HCT116 (cell line): ENCODE measurements at regions not wholly inside any gene's neighbourhood (a gene's known extent, or its start where the extent isn't known, plus 50 kb on each side); places are given as distances from the start of the nearest gene placed in this dataset.

Source experiments
- ATAC-seq: fragments of 200-7000 bp; cut with Tn5 transposase; 2 replicates; pipeline ENCODE4 v1.9.1; 2020; ENCODE audit warnings: mild to moderate bottlenecking, moderate library complexity
- BruUV-seq: library from RNA; stranded (reverse); fragments of 400-500 nt; replicated peaks from 2 replicates; lab custom pipeline; 2021; lab: Mats Ljungman, UMichigan
- CTCF ChIA-PET: fragments of 300-600 bp; sonication (Branson Sonifier 250); formaldehyde crosslinking; loops from one replicate; lab custom pipeline; 2021; ENCODE audit warnings: antibody characterized with exemption; lab: Charles Lee
- POLR2A ChIA-PET: fragments of 300-600, 350-600 bp; sonication (Branson Sonifier 250); formaldehyde crosslinking; loops from one replicate; lab custom pipeline; 2021; ENCODE audit warnings: antibody characterized with exemption; lab: Charles Lee
- RAD21 ChIA-PET, 2 experiments: fragments of 300-600 bp; sonication (Branson Sonifier 250); formaldehyde crosslinking; loops; one replicate each; lab custom pipeline; 2023; ENCODE audit warnings: low total read pairs in 2 of 2; ENCODE audit not compliant: uncharacterized antibody in 2 of 2, unreplicated experiment in 2 of 2, low non-redundant PET in 1 of 2; lab: Charles Lee
- DNase-seq: peaks from one replicate; pipeline ENCODE4 v3.0.0-alpha.2; 2010; ENCODE audit warnings: low read depth, low spot score
- H2AFZ ChIP-seq: fragments of 200-600 bp; shearing (Covaris generic), sonication (generic); 2 replicates; pipeline ENCODE4 v1.6.1; 2017; ENCODE audit warnings: low read depth, mixed run types, mixed read lengths, antibody characterized with exemption, low read length; ENCODE audit not compliant: poor library complexity, severe bottlenecking
- H3K27ac ChIP-seq: 2 replicates; pipeline ENCODE4 v1.5.1; 2012; ENCODE audit warnings: low read depth, low read length
- H3K27me3 ChIP-seq: fragments of 200-600 bp; sonication (generic); 2 replicates; pipeline ENCODE4 v1.6.1; 2016; ENCODE audit warnings: mixed run types, low read length, mixed read lengths; ENCODE audit not compliant: insufficient read depth
- H3K36me3 ChIP-seq, 2 experiments: fragments of 200-500 bp in 1 of 2; fragments of 200-600 bp in 1 of 2; sonication (Bioruptor generic) in 1 of 2; sonication (generic) in 1 of 2; 2 replicates each; pipeline versions ENCODE4 v1.5.1 to v1.6.1; 2014 to 2016; ENCODE audit warnings: low read length in 2 of 2, inconsistent platforms in 1 of 2, mixed read lengths in 1 of 2, mixed run types in 1 of 2; ENCODE audit not compliant: insufficient read depth in 2 of 2, control insufficient read depth in 1 of 2
- H3K4me1 ChIP-seq, 2 experiments: fragments of 200-600 bp in 1 of 2; sonication (generic) in 1 of 2; 2 replicates each; pipeline versions ENCODE4 v1.5.1 to v1.6.1; 2012 to 2017; ENCODE audit warnings: low read length in 2 of 2, inconsistent platforms in 1 of 2, mild to moderate bottlenecking in 1 of 2, mixed read lengths in 1 of 2, mixed run types in 1 of 2, moderate library complexity in 1 of 2; ENCODE audit not compliant: insufficient read depth in 2 of 2, control insufficient read depth in 1 of 2
- H3K4me2 ChIP-seq: fragments of 200-600 bp; sonication (generic); 2 replicates; pipeline ENCODE4 v1.6.1; 2017; ENCODE audit warnings: mixed run types, low read length, mixed read lengths
- H3K4me3 ChIP-seq, 2 experiments: fragments of 200-600 bp in 1 of 2; sonication (generic) in 1 of 2; replicated peaks in 1 of 2; 2 replicates each; pipeline ENCODE4 v1.5.1; 2011 to 2016; ENCODE audit warnings: low read length in 2 of 2, control low read depth in 1 of 2, low read depth in 1 of 2, mild to moderate bottlenecking in 1 of 2, mixed read lengths in 1 of 2, mixed run types in 1 of 2
- H3K79me2 ChIP-seq: fragments of 200-600 bp; sonication (generic); 2 replicates; pipeline ENCODE4 v1.6.1; 2017; ENCODE audit warnings: mild to moderate bottlenecking, mixed run types, low read length, moderate library complexity, mixed read lengths; ENCODE audit not compliant: insufficient read depth
- H3K9ac ChIP-seq: fragments of 200-600 bp; sonication (generic); 2 replicates; pipeline ENCODE4 v1.6.1; 2016; ENCODE audit warnings: low read length, mixed read lengths
- H3K9me2 ChIP-seq: fragments of 200-600 bp; sonication (generic), shearing (Covaris generic); 2 replicates; pipeline ENCODE4 v1.6.1; 2017; ENCODE audit warnings: mixed run types, mild to moderate bottlenecking, moderate library complexity; ENCODE audit not compliant: insufficient read depth
- H3K9me3 ChIP-seq, 2 experiments: fragments of 200-500 bp in 1 of 2; fragments of 200-600 bp in 1 of 2; sonication (Bioruptor generic) in 1 of 2; sonication (generic) in 1 of 2; 2 replicates each; pipeline ENCODE4 v1.6.1; 2014 to 2017; ENCODE audit warnings: low read length in 2 of 2, mixed read lengths in 2 of 2, inconsistent platforms in 1 of 2, low read depth in 1 of 2, mild to moderate bottlenecking in 1 of 2, mixed run types in 1 of 2, moderate library complexity in 1 of 2; ENCODE audit not compliant: control insufficient read depth in 1 of 2, insufficient read depth in 1 of 2
- H4K20me1 ChIP-seq: fragments of 200-600 bp; sonication (generic), shearing (Covaris generic); 2 replicates; pipeline ENCODE4 v1.6.1; 2017; ENCODE audit warnings: mixed run types, mild to moderate bottlenecking, moderate library complexity; ENCODE audit not compliant: insufficient read depth
- CBX3 ChIP-seq: IDR thresholded peaks from 2 replicates; pipeline ENCODE4 v1.6.1; 2012; ENCODE audit warnings: low read depth
- CEBPB ChIP-seq: IDR thresholded peaks from 2 replicates; pipeline ENCODE4 v1.6.1; 2012; ENCODE audit warnings: low read depth
- CTCF ChIP-seq, 3 experiments: fragments of 200-600 bp in 1 of 3; sonication (generic) in 1 of 3; IDR thresholded peaks in 2 of 3; conservative IDR thresholded peaks in 1 of 3; 2 replicates each; pipeline ENCODE4 v1.5.1; 2012 to 2017; ENCODE audit warnings: low read depth in 2 of 3, low read length in 2 of 3, antibody characterized with exemption in 1 of 3, borderline replicate concordance in 1 of 3, control low read depth in 1 of 3, mild to moderate bottlenecking in 1 of 3, mixed read lengths in 1 of 3, mixed run types in 1 of 3, moderate library complexity in 1 of 3; ENCODE audit not compliant: insufficient read depth in 1 of 3
- EGR1 ChIP-seq: IDR thresholded peaks from 2 replicates; pipeline ENCODE4 v1.6.1; 2012; ENCODE audit warnings: low read depth
- ELF1 ChIP-seq: IDR thresholded peaks from 2 replicates; pipeline ENCODE4 v1.6.1; 2012; ENCODE audit warnings: low read depth, borderline replicate concordance
- EZH2 ChIP-seq: fragments of 200-600 bp; sonication (generic); IDR thresholded peaks from 2 replicates; pipeline ENCODE4 v1.6.1; 2017; ENCODE audit warnings: antibody characterized with exemption, mixed run types
- EZH2phosphoT487 ChIP-seq: fragments of 200-600 bp; IDR thresholded peaks from 2 replicates; pipeline ENCODE4 v1.6.1; 2018; ENCODE audit warnings: antibody characterized with exemption, borderline replicate concordance
- JUND ChIP-seq: IDR thresholded peaks from 2 replicates; pipeline ENCODE4 v1.6.1; 2012
- POLR2A ChIP-seq: IDR thresholded peaks from 2 replicates; pipeline ENCODE4 v1.7.0; 2011; ENCODE audit warnings: borderline replicate concordance; ENCODE audit not compliant: insufficient read depth, insufficient read length; ENCODE audit errors: extremely low read depth
- POLR2AphosphoS5 ChIP-seq: IDR thresholded peaks from 2 replicates; pipeline ENCODE4 v1.6.1; 2011; ENCODE audit warnings: mild to moderate bottlenecking, low read depth, low read length, moderate library complexity
- RAD21 ChIP-seq: IDR thresholded peaks from 2 replicates; pipeline ENCODE4 v1.6.1; 2012; ENCODE audit warnings: low read depth, mild to moderate bottlenecking
- SIN3A ChIP-seq: IDR thresholded peaks from 2 replicates; pipeline ENCODE4 v1.6.1; 2012; ENCODE audit warnings: low read depth
- SP1 ChIP-seq: IDR thresholded peaks from 2 replicates; pipeline ENCODE4 v1.6.1; 2012; ENCODE audit warnings: low read depth
- SRF ChIP-seq: IDR thresholded peaks from 2 replicates; pipeline ENCODE4 v1.6.1; 2012; ENCODE audit warnings: low read depth
- TCF7L2 ChIP-seq: IDR thresholded peaks from 2 replicates; pipeline ENCODE4 v1.7.0; 2011; ENCODE audit warnings: borderline replicate concordance, inconsistent platforms; ENCODE audit not compliant: insufficient read depth, insufficient read length; ENCODE audit errors: extremely low read depth
- ZFX ChIP-seq: fragments of 450-650 bp; IDR thresholded peaks from 2 replicates; pipeline ENCODE4 v1.6.1; 2017
- ZNF274 ChIP-seq: fragments of 200-500 bp; sonication (Bioruptor generic); IDR thresholded peaks from 2 replicates; pipeline ENCODE4 v1.6.1; 2014; ENCODE audit warnings: mild to moderate bottlenecking, low read depth, low read length, inconsistent platforms
- intact Hi-C: fragments of 100-400 bp; cut with micrococcal nuclease; formaldehyde crosslinking; loops from 2 replicates; pipeline ENCODE4 v1.10.0; 2022
- TF ChIP-seq, protein P1 (sequence below): IDR thresholded peaks from 2 replicates; pipeline ENCODE4 v1.6.1; 2011; ENCODE audit warnings: mild to moderate bottlenecking, low read length, moderate library complexity; ENCODE audit not compliant: insufficient replicate concordance; ENCODE audit errors: extremely low read depth
- TF ChIP-seq, protein P2 (sequence below): IDR thresholded peaks from 2 replicates; pipeline ENCODE4 v1.6.1; 2012
- TF ChIP-seq, protein P3 (sequence below): IDR thresholded peaks from 2 replicates; pipeline ENCODE4 v1.6.1; 2012

- H3K9me2 ChIP-seq: no peaks in the 10 kb centered on the region
- H3K9ac ChIP-seq: no peak overlapping the region
- TF ChIP-seq CEBPB: no peak
- TF ChIP-seq CTCF (IDR thresholded peaks at IDR 0.05 in 2 of 3, conservative IDR thresholded peaks at IDR 0.05 in 1 of 3; ENCODE audit: borderline replicate concordance in 1 of 3, insufficient read depth in 1 of 3, low read depth in 2 of 3, low read length in 2 of 3): no peak
- no peak for TF ChIP-seq POLR2A
- no peak for TF ChIP-seq POLR2AphosphoS5
- TF ChIP-seq CBX3: no peak
- no peak for TF ChIP-seq JUND
- TF ChIP-seq, protein P1, sequence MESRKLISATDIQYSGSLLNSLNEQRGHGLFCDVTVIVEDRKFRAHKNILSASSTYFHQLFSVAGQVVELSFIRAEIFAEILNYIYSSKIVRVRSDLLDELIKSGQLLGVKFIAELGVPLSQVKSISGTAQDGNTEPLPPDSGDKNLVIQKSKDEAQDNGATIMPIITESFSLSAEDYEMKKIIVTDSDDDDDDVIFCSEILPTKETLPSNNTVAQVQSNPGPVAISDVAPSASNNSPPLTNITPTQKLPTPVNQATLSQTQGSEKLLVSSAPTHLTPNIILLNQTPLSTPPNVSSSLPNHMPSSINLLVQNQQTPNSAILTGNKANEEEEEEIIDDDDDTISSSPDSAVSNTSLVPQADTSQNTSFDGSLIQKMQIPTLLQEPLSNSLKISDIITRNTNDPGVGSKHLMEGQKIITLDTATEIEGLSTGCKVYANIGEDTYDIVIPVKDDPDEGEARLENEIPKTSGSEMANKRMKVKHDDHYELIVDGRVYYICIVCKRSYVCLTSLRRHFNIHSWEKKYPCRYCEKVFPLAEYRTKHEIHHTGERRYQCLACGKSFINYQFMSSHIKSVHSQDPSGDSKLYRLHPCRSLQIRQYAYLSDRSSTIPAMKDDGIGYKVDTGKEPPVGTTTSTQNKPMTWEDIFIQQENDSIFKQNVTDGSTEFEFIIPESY: no peak
- TF ChIP-seq ZNF274: no peak
- TF ChIP-seq SP1: no peak
- TF ChIP-seq EZH2: no peak
- TF ChIP-seq SIN3A: no peak
- TF ChIP-seq ELF1: no peak
- TF ChIP-seq EZH2phosphoT487: no peak
- TF ChIP-seq ZFX: no peak
- TF ChIP-seq, protein P2, sequence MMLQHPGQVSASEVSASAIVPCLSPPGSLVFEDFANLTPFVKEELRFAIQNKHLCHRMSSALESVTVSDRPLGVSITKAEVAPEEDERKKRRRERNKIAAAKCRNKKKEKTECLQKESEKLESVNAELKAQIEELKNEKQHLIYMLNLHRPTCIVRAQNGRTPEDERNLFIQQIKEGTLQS: no peak
- TF ChIP-seq RAD21: no peak
- no peak for TF ChIP-seq EGR1
- no peak for TF ChIP-seq TCF7L2
- TF ChIP-seq, protein P3, sequence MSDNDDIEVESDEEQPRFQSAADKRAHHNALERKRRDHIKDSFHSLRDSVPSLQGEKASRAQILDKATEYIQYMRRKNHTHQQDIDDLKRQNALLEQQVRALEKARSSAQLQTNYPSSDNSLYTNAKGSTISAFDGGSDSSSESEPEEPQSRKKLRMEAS: no peak
- TF ChIP-seq SRF: no peak
- no peak for ATAC-seq
- BruUV-seq: no TSS peak
- H2AFZ ChIP-seq: no peak overlapping the region
- no peak overlapping the region for H3K4me2 ChIP-seq
- POLR2A ChIA-PET: no interaction called here
- H3K79me2 ChIP-seq: no peaks in the 10 kb centered on the region
- no peak for DNase-seq
- CTCF ChIA-PET: no interaction called here
- H3K36me3 ChIP-seq: no peaks in the 10 kb centered on the region
- no peak overlapping the region for H3K4me3 ChIP-seq
- H4K20me1 ChIP-seq: no peaks in the 10 kb centered on the region
- H3K4me1 ChIP-seq: no peaks in the 10 kb centered on the region
- RAD21 ChIA-PET: no interaction called here
- intact Hi-C loops: no loop called here
- H3K27ac ChIP-seq: no peak overlapping the region
- H3K27me3 ChIP-seq: no peaks in the 10 kb centered on the region
- peaks cover 19 to 23% of the 10 kb centered on the region in 2 experiments; a peak in 2 of 4 replicates for H3K9me3 ChIP-seq
Measured at GRCh38 chr2:122966461-122966860, 1058.6 kb upstream of the CNTNAP5 start.
